ENCODE measurements at regions not wholly inside any gene's neighbourhood (a gene's known extent, or its start where the extent isn't known, plus 50 kb on each side); places are given as distances from the start of the nearest gene placed in this dataset.

DNA sequence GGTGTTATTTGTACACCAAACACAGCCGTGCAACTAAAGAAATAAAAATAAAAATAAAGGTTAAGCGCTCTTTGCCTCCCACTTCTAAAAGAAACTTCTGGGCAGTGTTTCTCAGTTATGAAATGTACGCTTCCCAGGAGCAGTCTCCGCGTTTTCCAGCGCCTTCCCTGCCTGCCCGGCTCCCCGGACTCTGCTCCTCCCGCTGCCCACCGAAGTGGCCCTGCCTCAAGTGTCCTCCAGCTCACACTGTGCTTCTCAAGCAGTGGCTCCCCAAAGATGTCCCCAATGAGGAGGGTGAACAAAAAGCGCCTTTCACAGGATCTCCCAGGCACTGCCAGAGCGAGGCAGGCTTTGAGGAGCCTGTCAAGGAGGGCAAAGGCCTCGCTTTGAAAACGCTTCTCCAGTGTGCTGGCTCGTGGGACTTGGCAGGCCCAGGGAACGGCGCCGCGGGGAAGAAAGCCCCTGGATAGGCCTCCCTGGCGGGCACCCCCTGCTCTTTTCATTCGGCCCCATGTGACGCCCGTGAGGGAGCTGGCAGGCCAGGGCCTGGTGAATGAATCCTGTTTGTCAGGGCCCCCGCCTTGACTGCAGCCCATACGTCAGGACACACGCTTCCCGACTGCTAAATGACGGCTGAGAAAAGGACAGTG lies 187.1 kb downstream of the FOXO1 start:
- TF ChIP-seq, protein P1, sequence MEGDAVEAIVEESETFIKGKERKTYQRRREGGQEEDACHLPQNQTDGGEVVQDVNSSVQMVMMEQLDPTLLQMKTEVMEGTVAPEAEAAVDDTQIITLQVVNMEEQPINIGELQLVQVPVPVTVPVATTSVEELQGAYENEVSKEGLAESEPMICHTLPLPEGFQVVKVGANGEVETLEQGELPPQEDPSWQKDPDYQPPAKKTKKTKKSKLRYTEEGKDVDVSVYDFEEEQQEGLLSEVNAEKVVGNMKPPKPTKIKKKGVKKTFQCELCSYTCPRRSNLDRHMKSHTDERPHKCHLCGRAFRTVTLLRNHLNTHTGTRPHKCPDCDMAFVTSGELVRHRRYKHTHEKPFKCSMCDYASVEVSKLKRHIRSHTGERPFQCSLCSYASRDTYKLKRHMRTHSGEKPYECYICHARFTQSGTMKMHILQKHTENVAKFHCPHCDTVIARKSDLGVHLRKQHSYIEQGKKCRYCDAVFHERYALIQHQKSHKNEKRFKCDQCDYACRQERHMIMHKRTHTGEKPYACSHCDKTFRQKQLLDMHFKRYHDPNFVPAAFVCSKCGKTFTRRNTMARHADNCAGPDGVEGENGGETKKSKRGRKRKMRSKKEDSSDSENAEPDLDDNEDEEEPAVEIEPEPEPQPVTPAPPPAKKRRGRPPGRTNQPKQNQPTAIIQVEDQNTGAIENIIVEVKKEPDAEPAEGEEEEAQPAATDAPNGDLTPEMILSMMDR (conservative IDR thresholded peaks at IDR 0.05) = no peak
- Mint-ChIP-seq H3K4me3 (peak overlapping the region; percentile 32), H3K36me3 (ENCODE audit: low read depth) (no peaks in the 10 kb centered on the region), H3K27ac (ENCODE audit: unreplicated experiment) (peak overlapping the region; percentile 97), H3K4me1 (peaks cover 52% of the 10 kb centered on the region), H3K27me3 (ENCODE audit: low read depth) (no peaks in the 10 kb centered on the region), H3K9me3 (peaks cover 7% of the 10 kb centered on the region)
- DNase-seq (ENCODE audit: low read depth, low spot score) = peak; percentile 45

DNA sequence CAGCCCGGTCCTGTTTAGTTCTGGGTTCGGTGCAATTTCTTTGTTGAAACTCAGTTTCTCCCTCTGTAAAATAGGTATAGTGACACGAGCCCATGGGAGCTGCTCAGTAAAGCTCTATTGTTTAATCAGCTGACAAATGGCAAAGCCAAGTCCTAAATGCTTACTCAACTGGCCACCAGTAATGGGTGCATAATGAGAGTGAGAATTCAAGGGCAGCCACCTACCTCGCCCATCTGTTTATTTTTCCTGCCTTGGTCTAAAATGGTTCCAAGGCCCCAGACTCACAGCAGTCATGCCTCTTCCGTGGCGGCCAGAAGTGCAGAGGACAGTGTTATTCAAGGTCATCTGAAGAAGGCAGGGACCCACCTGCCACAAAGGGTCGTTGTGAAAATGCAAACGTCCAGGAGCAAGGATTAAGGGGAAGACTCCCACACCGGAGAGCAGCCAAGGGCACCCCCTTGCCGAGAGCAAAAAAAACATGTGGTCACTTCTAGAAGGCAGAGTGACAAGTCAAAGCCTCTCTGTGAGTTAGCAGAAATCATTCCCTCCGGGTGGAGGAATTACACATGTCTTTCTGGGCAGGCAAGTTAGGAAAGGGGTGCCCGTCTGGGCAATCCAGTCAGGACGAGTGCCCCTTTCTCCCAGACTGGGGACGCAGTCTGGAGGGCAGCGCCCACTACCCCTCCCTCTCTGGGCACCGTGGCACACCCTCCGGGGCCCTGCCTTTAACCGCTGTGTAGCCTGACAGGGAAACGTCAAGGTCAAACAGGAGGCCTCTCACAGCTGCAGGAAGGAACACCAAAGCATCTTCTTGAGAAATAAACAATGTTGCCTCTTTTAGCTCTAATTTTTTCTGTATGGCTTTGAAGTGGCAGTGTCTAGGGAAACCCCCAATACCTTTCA lies 186.2 kb downstream of the FOXO1 start:
- H3K4me1 Mint-ChIP-seq = peaks cover 61% of the 10 kb centered on the region
- no peak for DNase-seq (ENCODE audit: low read depth, low spot score)
- TF ChIP-seq, protein P1 (conservative IDR thresholded peaks at IDR 0.05) = no peak
- H3K4me3 Mint-ChIP-seq = no peak overlapping the region
- H3K36me3 Mint-ChIP-seq (ENCODE audit: low read depth) = no peaks in the 10 kb centered on the region
- peaks cover 3% of the 10 kb centered on the region for H3K9me3 Mint-ChIP-seq
- H3K27ac Mint-ChIP-seq (ENCODE audit: unreplicated experiment) = peak overlapping the region; percentile 68
- H3K27me3 Mint-ChIP-seq (ENCODE audit: low read depth) = no peaks in the 10 kb centered on the region

DNA sequence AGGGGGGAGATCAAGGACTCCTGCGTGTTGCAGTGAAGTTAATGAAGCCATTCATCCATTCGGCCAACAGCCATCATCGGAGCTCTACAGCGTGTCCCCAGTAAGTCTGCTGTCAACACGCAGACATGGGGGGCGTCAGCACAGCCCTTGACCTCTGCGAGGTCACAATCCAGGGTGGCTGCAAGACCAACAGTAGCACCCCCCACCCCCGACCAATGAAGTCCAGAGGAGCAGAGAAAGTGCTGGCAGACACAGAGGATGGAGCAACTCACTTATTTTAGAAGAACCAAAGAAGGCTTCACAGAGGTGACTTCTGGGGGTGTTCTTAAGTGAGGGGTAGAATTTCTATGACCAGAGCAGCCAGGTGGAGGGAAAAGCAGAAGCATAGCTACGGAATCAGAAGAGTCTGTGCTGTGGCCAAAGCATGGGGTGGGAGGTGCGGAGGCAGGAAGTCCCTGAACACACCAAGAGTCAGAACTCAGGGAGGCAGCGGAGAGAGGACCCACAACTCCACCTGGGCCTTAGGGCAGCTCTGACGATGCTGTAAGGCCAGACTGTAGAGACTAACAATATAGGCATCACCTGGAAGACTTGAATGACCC lies 185.4 kb downstream of the FOXO1 start:
- peaks cover 68% of the 10 kb centered on the region for H3K4me1 Mint-ChIP-seq
- DNase-seq (ENCODE audit: low read depth, low spot score) = no peak
- TF ChIP-seq, protein P1 (conservative IDR thresholded peaks at IDR 0.05) = no peak
- H3K36me3 Mint-ChIP-seq (ENCODE audit: low read depth) = no peaks in the 10 kb centered on the region
- peak overlapping the region; percentile 74 for H3K27ac Mint-ChIP-seq (ENCODE audit: unreplicated experiment)
- no peaks in the 10 kb centered on the region for H3K27me3 Mint-ChIP-seq (ENCODE audit: low read depth)
- H3K4me3 Mint-ChIP-seq = no peak overlapping the region
- H3K9me3 Mint-ChIP-seq = no peaks in the 10 kb centered on the region

DNA sequence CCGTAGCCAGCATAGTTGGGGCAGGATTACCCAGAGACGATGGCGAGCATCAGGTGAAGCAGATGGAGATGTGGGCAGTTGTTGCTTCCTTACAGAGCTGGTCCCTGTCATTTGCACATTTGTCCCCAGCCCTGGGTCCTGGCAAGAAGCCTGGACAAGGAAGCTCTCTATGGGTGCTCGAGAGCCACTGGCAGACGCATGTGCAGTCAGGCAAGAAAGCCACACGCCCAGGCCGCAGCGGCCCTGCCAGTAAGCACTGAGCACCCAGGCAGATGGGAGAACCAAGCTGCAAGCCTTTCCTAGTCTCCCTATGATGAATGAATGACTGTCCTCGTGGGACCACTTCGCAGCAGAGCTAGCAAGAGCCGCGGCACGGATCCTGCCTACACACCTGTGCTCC lies 182.8 kb downstream of the FOXO1 start:
- TF ChIP-seq, protein P1 (conservative IDR thresholded peaks at IDR 0.05) = no peak

DNA sequence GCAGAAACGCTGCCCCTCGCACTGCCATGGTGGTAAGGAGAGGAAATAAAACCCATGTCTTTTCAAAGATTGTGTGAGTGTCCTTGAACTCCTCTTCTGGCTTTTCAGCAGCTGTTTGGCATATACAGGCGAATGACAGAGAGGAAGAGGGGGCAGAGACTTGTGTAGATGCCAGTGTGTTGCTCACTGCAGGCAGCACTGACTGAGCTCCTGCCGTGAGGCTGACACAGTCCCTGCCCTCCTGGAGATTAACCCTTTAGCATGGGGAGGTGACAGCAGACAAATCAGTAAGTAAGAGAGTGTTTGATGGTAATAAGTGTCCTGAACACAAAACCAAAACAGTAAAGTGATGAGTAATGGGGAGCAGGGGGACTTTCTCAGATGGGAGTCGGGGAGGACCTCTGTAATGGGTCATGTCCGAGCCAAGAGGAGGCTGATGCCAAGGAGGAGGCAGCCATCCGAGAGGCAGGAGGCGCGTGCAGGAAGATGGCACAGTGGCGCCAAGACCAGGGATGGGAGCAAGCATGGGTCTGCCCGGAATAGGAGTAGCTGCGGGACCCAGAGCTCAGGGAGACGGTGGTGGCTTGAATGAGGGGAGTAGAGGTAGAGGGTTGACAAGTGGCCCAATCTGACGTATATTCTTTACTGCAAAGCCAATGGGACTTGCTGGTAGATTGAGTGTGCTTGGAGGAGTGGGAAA lies 182.2 kb downstream of the FOXO1 start:
- no peak for DNase-seq (ENCODE audit: low read depth, low spot score)
- no peak overlapping the region for H3K4me3 Mint-ChIP-seq
- no peaks in the 10 kb centered on the region for H3K36me3 Mint-ChIP-seq (ENCODE audit: low read depth)
- H3K9me3 Mint-ChIP-seq = no peaks in the 10 kb centered on the region
- H3K27me3 Mint-ChIP-seq (ENCODE audit: low read depth) = no peaks in the 10 kb centered on the region
- peaks cover 60% of the 10 kb centered on the region for H3K4me1 Mint-ChIP-seq
- H3K27ac Mint-ChIP-seq (ENCODE audit: unreplicated experiment) = no peak overlapping the region
- TF ChIP-seq, protein P1 (conservative IDR thresholded peaks at IDR 0.05) = no peak

More for the DNA sequence above, 182.8 kb downstream of the FOXO1 start:
- Mint-ChIP-seq H3K27me3 (ENCODE audit: low read depth) (no peaks in the 10 kb centered on the region), H3K36me3 (ENCODE audit: low read depth) (no peaks in the 10 kb centered on the region), H3K4me1 (peaks cover 67% of the 10 kb centered on the region), H3K4me3 (no peak overlapping the region), H3K9me3 (no peaks in the 10 kb centered on the region), H3K27ac (ENCODE audit: unreplicated experiment) (no peak overlapping the region)
- DNase-seq (ENCODE audit: low read depth, low spot score) = no peak

Measured in neural crest cell (in vitro differentiated cells).